K562 (cell line): ENCODE measurements at regions not wholly inside any gene's neighbourhood (a gene's known extent, or its start where the extent isn't known, plus 50 kb on each side); places are given as distances from the start of the nearest gene placed in this dataset.

Experiments
- CEBPB ChIP-seq: fragments of 450-650 bp; IDR thresholded peaks from 2 replicates; pipeline ENCODE4 v1.6.1; 2016; ENCODE audit warnings: missing genetic modification characterization, missing compliant biosample characterization
- CHD1 ChIP-seq: fragments of 200-600 bp; sonication (generic); IDR thresholded peaks from one replicate; pipeline ENCODE4 v1.6.1; 2012; ENCODE audit warnings: mild to moderate bottlenecking, moderate library complexity, low read length, inconsistent platforms
- ELF1 ChIP-seq: fragments of 200-800 bp; sonication (Bioruptor generic); IDR thresholded peaks from 2 replicates; pipeline ENCODE4 v1.6.1; 2016; ENCODE audit warnings: missing genetic modification characterization, missing compliant biosample characterization
- NFXL1 ChIP-seq: fragments of 450-650 bp; formaldehyde crosslinking; IDR thresholded peaks from 2 replicates; pipeline ENCODE4 v1.4.0; 2021; ENCODE audit warnings: mild to moderate bottlenecking
- POLR2AphosphoS2 ChIP-seq: IDR thresholded peaks from 2 replicates; pipeline ENCODE4 v1.6.1; 2012; ENCODE audit warnings: low read length, improper control_type of control experiment
- SLC30A9 ChIP-seq: fragments of 250-450 bp; sonication (Bioruptor Pico); IDR thresholded peaks from 2 replicates; pipeline ENCODE4 v1.8.0; 2022; ENCODE audit warnings: mild to moderate bottlenecking, moderate library complexity
- SREBF2 ChIP-seq: sonication (generic); formaldehyde crosslinking; IDR thresholded peaks from 2 replicates; pipeline ENCODE4 v1.4.0; 2020; ENCODE audit warnings: mild to moderate bottlenecking, missing genetic modification reagents
- ZC3H4 ChIP-seq: sonication (generic); formaldehyde crosslinking; IDR thresholded peaks from 2 replicates; pipeline ENCODE4 v1.9.0; 2021; ENCODE audit warnings: missing genetic modification reagents, borderline replicate concordance
- TF ChIP-seq, protein P1 (sequence below): fragments of 450-650 bp; IDR thresholded peaks from 2 replicates; pipeline ENCODE4 v1.6.1; 2016; ENCODE audit warnings: low read depth
- TF ChIP-seq, protein P2 (sequence below): fragments of 200-400 bp; formaldehyde crosslinking; IDR thresholded peaks from 2 replicates; pipeline ENCODE4 v1.6.1; 2017; ENCODE audit warnings: mild to moderate bottlenecking, low read depth, low read length, moderate library complexity

DNA sequence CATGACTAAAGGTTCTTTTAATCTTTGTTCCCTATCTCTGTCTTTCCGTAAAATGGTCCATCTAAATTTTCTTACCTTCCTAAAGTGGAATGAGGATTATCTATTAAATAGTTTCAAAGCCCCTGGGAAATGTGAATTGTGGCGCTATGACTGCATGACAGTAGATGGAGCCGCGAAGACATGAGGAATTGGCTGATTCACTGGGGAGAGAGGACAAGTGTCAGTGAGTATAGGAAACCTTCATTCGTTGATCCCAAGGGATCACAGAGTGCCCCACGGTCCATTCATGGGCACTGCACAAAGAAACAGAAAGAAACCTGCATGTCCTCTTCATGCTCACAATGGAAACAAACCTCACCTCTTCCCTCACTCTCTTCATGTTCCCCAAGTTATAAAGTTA lies 479.3 kb upstream of the BTBD3 start:
- TF ChIP-seq NFXL1 (no peak), CHD1 (no peak), CEBPB (tag) (no peak), ZC3H4 (CRISPR knock-in tag) (no peak), SREBF2 (no peak), ELF1 (tag) (no peak), POLR2AphosphoS2 (no peak), SLC30A9 (CRISPR knock-in tag) (no peak)
- TF ChIP-seq, protein P1, sequence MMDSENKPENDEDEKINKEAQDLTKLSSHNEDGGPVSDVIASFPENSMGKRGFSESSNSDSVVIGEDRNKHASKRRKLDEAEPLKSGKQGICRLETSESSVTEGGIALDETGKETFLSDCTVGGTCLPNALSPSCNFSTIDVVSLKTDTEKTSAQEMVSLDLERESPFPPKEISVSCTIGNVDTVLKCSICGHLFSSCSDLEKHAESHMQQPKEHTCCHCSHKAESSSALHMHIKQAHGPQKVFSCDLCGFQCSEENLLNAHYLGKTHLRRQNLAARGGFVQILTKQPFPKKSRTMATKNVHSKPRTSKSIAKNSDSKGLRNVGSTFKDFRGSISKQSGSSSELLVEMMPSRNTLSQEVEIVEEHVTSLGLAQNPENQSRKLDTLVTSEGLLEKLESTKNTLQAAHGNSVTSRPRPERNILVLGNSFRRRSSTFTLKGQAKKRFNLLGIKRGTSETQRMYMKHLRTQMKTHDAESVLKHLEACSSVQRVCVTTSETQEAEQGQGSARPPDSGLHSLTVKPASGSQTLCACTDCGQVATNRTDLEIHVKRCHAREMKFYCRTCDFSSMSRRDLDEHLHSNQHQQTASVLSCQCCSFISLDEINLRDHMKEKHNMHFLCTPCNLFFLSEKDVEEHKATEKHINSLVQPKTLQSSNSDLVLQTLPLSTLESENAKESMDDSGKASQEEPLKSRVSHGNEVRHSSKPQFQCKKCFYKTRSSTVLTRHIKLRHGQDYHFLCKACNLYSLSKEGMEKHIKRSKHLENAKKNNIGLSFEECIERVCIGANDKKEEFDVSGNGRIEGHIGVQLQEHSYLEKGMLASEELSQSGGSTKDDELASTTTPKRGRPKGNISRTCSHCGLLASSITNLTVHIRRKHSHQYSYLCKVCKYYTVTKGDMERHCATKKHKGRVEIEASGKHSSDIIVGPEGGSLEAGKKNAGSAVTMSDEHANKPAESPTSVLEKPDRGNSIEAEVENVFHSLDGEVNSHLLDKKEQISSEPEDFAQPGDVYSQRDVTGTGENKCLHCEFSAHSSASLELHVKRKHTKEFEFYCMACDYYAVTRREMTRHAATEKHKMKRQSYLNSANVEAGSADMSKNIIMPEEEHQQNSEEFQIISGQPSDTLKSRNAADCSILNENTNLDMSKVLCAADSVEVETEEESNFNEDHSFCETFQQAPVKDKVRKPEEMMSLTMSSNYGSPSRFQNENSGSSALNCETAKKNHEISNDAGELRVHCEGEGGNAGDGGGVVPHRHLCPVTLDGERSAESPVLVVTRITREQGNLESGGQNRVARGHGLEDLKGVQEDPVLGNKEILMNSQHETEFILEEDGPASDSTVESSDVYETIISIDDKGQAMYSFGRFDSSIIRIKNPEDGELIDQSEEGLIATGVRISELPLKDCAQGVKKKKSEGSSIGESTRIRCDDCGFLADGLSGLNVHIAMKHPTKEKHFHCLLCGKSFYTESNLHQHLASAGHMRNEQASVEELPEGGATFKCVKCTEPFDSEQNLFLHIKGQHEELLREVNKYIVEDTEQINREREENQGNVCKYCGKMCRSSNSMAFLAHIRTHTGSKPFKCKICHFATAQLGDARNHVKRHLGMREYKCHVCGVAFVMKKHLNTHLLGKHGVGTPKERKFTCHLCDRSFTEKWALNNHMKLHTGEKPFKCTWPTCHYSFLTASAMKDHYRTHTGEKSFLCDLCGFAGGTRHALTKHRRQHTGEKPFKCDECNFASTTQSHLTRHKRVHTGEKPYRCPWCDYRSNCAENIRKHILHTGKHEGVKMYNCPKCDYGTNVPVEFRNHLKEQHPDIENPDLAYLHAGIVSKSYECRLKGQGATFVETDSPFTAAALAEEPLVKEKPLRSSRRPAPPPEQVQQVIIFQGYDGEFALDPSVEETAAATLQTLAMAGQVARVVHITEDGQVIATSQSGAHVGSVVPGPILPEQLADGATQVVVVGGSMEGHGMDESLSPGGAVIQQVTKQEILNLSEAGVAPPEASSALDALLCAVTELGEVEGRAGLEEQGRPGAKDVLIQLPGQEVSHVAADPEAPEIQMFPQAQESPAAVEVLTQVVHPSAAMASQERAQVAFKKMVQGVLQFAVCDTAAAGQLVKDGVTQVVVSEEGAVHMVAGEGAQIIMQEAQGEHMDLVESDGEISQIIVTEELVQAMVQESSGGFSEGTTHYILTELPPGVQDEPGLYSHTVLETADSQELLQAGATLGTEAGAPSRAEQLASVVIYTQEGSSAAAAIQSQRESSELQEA, result no peak
- TF ChIP-seq, protein P2, sequence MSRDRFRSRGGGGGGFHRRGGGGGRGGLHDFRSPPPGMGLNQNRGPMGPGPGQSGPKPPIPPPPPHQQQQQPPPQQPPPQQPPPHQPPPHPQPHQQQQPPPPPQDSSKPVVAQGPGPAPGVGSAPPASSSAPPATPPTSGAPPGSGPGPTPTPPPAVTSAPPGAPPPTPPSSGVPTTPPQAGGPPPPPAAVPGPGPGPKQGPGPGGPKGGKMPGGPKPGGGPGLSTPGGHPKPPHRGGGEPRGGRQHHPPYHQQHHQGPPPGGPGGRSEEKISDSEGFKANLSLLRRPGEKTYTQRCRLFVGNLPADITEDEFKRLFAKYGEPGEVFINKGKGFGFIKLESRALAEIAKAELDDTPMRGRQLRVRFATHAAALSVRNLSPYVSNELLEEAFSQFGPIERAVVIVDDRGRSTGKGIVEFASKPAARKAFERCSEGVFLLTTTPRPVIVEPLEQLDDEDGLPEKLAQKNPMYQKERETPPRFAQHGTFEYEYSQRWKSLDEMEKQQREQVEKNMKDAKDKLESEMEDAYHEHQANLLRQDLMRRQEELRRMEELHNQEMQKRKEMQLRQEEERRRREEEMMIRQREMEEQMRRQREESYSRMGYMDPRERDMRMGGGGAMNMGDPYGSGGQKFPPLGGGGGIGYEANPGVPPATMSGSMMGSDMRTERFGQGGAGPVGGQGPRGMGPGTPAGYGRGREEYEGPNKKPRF, result no peak
